G401 (cell line): ENCODE measurements at regions not wholly inside any gene's neighbourhood (a gene's known extent, or its start where the extent isn't known, plus 50 kb on each side); places are given as distances from the start of the nearest gene placed in this dataset.
A peak's percentile ranks its signal among the peaks of the same experiment; 100 is the strongest.

ENCODE experiments used
- DNase-seq: peaks from one replicate; pipeline ENCODE4 v3.0.0-alpha.2; 2015; ENCODE audit warnings: low spot score
- in situ Hi-C: cut with HindIII; loops from 2 replicates; pipeline ENCODE4 v1.10.0; 2016; ENCODE audit warnings: low sequenced_read_pairs, mixed read lengths

GRCh38 chr4:175871774-175872405 lies 59.8 kb upstream of the GPM6A start:
- in situ Hi-C loops = no loop called here
- DNase-seq = no peak

DNA sequence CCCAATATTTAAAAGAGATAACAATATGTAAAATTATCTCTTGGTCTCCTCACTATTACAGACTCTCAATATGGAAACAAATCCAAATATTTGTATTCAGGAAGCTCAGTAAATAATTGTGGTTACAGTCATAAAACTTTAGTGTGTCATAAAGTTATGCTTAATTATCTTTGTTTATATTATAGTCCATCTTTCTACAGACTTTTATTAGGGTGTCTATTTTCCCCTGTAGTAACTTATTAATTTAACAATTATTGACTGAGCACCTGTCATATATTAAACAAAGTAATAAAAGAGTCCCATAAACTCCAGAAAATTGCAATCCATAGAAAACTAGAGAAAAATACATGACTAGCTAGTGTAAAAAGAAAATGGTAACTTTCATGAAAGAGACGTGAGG lies 61.6 kb upstream of the GPM6A start:
- in situ Hi-C loops = no loop called here
- no peak for DNase-seq

GRCh38 chr4:175874306-175874705 lies 62.2 kb upstream of the GPM6A start:
- no peak for DNase-seq
- in situ Hi-C loops = no loop called here

DNA sequence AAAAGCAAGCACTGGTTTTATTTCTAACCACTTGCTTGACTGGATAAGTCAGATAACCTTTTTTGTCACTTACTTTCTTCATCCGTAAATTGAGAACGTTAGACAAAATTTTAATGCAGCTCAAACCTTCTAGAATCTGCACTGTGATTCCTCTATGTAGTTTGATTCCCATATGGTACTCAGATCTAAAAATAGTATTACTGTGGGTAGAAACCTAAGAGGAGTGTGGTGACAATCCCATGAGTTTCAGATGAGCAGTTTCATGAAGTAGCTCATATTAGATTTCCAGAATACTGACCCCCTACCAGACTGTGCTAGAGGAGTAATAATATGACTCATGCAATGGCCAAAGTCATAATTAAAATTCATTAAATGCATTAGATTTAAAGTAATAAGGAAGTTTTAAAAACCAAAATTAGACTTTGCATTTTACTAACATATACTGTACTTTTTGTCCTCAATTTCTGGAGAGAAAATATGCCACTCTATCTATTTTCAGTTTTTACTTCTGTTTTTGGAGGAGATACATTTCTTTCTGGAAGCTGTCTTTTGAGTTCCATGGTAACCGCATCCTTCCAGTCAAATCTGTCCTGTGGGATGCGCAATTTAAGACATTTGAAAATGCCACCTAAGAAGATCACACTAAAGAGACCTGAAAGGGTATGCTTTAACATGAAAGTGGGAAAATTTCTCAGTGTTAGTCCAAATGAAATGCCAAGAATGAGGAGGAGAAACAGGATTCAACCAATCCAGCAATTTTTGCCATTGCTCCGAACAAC lies 64.1 kb upstream of the GPM6A start:
- in situ Hi-C loops = no loop called here
- DNase-seq = no peak

DNA sequence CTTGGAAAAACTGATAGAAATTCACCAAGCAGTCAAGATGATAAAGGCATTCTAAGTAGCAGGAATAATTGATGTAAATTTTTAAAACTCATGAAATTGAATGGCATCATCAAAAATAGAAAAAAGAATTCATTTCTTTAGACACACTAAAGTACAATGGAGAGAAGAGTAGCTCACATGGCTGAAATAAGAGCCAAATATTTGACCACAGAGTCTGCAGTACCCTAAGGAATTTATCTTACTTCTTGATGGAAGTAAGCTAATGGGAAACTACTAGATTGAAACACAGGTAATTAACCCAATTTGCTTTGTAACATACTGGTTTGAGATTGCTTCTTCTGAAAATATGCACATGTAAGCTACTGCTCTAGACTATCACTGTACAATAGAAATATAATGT lies 70.8 kb upstream of the GPM6A start:
- DNase-seq = no peak
- in situ Hi-C loops = no loop called here

DNA sequence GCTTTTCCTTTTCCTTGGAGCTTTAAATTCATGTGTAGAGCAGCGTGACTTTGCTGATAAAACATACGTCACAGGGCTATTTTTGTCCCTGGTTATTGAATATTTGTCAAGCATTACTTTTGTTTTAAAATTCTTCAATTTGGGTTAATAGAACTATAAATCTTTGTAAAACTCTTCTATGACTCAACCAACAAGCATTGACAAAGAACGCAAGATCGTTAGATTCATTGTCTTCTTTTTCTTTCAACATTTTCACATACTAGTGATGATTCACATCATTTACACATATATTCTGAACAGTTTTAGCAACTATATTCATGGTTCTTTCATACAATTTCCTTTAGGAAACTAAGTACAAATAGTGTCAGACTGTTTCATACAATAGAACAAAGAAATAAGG lies 72.0 kb upstream of the GPM6A start:
- in situ Hi-C loops = no loop called here
- no peak for DNase-seq

DNA sequence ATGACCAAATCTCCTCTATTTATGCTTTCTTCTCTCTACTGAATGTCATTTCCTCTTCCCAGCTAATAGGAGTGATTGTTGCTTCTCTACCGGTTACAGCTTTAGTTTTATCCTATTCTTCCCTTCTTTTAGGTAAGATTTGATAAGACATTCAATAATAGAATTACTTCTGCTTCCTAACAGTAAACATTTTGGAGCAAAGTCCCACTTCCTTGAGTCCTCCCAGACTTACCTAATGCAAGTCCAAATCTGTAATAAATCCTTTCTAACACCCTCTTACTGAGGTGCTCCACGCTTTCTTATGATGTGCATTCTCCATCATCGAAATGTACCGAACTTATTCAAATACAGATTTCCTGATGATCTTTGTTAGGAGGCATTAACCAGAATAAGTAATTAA lies 79.2 kb upstream of the GPM6A start:
- DNase-seq = peak; percentile 60
- in situ Hi-C loops = no loop called here

- in situ Hi-C loops = no loop called here
- peak; percentile 88 for DNase-seq
Measured at GRCh38 chr4:175891851-175892250, 79.8 kb upstream of the GPM6A start.

GRCh38 chr4:175905925-175906324 lies 93.9 kb upstream of the GPM6A start:
- no peak for DNase-seq
- in situ Hi-C loops = no loop called here

GRCh38 chr4:175906384-175906783 lies 94.3 kb upstream of the GPM6A start:
- in situ Hi-C loops = no loop called here
- no peak for DNase-seq

DNA sequence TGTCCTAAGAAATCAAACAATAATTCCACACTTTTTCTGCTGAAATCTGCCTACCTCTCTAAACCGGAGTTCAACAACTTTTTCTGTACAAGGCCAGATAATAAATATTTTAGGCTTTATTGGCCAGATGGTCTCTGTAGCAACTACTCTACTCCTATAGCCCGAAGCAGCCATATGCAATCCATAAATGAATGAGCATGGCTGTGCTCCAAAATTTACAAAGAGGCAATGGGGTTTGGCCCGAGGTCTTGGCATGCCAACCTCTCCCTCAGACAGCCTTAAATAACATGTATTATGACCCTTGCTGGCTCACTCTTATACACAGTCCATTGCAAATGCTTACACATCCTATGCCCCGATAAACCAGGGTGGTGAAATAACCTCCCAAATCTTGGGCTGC lies 98.6 kb upstream of the GPM6A start:
- in situ Hi-C loops = no loop called here
- no peak for DNase-seq

DNA sequence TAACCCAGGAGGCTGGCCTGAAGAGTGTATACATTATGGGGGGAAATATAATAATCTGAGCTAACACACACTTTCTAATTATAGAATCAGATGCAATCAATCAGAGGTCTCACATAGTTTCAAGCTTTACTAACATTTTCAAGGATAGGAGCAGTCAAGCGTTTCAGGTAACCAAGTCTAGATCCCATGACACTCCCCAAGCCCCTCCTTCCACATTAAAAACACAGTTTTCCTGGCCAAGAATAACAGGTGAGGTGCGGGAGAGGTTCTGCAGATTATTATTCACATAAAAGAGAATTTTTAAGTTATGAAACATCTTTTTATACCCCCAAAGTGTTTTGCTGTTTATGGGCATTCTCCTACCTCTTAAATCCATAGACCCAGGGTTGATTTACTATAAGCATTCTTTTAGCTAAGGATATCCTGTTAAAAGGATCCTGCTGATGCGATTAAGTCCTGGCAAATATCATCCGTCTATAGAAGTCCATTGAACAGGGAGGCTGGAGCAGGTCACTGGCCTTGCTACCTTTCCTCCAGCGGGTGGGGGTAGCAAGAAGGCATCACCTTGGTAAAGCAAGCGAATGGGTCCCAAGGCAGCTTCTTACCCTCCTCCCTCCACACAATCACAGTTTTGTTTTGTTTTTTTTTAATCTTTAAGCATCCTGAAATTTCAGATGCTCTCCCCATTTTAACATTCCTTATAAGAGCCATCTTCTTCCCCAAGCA lies 104.7 kb upstream of the GPM6A start:
- no peak for DNase-seq
- in situ Hi-C loops = no loop called here

DNA sequence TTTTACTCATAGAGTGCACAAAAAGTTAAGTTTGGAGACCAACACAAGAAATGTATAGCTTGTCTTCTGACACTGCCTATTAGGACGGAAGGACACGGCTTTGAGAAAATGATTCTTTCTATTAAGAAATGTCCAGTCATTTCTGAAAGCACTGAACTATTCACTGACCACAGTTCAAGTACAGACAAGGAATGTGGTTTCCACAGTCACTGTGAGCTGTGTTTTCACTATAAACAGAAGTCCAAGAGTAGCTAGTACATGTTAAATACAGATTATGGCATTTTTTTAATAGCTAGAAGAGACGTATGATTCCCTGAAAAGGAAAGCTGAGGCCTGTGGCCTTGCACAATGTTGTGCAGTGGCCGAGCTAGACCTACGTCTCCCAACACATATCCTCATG lies 115.1 kb upstream of the GPM6A start:
- no peak for DNase-seq
- in situ Hi-C loops = no loop called here

DNA sequence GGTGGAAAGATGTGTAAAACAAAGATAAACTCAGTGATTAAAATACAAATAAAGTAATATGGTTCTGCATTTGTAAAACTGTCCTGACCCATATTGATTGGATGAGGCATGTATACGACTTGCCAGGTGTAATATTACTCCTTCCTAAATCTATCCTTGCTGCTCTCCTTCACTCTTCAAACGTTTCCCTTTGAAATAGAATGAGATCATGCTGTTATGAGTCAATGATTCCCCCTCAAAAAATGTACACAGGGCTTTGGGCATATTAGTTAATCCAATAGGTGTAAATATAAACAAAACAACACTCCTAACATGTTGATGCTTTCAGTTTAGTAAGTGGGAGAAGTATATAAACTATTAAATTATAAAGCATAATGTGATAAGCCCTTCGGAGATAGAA lies 117.4 kb upstream of the GPM6A start:
- no peak for DNase-seq
- in situ Hi-C loops = no loop called here

DNA sequence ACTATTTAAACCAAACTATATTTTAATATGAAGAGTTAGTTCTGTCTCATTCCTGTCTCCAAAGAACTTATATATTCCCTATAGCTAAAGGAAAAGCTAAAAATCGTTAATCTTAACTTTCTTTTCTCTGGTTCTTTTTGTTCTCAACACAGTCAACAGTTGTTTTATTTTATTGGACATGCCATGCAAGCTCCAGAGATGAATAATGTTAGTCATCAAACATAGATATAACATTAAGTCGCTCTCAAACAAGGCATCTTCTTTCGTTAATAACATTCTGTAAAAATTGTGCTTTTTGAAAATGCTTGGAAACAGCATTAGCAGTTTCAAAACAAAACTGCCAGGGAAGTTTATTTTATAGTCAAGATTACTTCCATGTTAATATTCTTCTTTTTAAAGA lies 117.9 kb upstream of the GPM6A start:
- no peak for DNase-seq
- in situ Hi-C loops = no loop called here

GRCh38 chr4:175930471-175930870 lies 118.4 kb upstream of the GPM6A start:
- DNase-seq = no peak
- in situ Hi-C loops = no loop called here

DNA sequence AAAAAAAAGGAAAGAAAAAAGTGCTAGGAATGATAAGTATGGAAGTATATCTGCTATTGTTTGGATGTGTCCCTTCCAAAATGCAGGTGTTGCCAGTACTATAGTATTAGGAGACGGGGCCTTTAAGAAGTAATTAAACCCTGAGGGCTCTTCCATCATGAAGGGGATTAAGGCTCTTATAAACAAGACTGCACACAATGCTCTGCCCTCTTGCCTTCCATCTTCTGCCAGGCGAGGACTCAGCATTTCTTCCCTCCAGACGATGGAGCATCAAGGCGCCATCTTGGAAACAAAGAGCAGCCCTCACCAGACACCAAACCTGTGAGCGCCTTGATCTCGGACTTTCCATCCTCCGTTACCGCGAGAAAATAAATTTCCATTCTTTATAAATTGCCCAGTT lies 120.1 kb upstream of the GPM6A start:
- in situ Hi-C loops = no loop called here

DNA sequence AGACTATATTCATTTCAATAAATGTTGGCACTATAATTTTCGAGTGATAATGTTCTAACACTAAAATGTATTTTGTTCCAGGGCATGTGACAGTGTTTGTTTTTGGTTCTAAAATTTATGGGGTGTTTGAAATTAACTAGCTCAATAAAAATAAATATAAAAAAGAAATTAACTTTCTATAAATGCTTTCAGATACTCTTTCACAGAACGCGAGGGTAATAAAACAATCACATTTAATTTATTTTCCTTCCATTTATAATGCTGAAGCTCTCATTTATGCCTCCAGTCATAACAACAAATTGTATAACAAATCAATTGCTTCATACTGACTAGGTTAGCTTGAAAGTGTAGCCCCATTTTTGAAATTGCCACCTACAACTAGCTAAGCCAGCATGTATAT lies 122.4 kb upstream of the GPM6A start:
- no peak for DNase-seq
- in situ Hi-C loops = no loop called here

More for the DNA sequence above, 120.1 kb upstream of the GPM6A start:
- no peak for DNase-seq

GRCh38 chr4:175935016-175935661 lies 123.1 kb upstream of the GPM6A start:
- in situ Hi-C loops = no loop called here

More at GRCh38 chr4:175935016-175935661, 123.1 kb upstream of the GPM6A start:
- no peak for DNase-seq
